ENCODE measurements at regions not wholly inside any gene's neighbourhood (a gene's known extent, or its start where the extent isn't known, plus 50 kb on each side); places are given as distances from the start of the nearest gene placed in this dataset.

- TF ChIP-seq CTCF (IDR thresholded peaks at IDR 0.05) (no peak), POLR2A (IDR thresholded peaks at IDR 0.05) (no peak)
Observed at GRCh38 chr11:37988031-37988430, 1390.0 kb upstream of the RAG2 start.

Data from ovary (tissue), 3 donors.